Upper lobe of left lung (tissue), 4 donors: ENCODE measurements at regions not wholly inside any gene's neighbourhood (a gene's known extent, or its start where the extent isn't known, plus 50 kb on each side); places are given as distances from the start of the nearest gene placed in this dataset.

ENCODE experiments used
- CTCF ChIP-seq, 6 experiments: fragments of 450-650 bp in 4 of 6; fragments of 200-600 bp in 2 of 6; sonication (generic) in 2 of 6; IDR thresholded peaks; one replicate each; pipeline ENCODE4 v1.5.1; 2016 to 2019; ENCODE audit warnings: antibody characterized with exemption in 6 of 6
- EP300 ChIP-seq, 4 donors: sonication (generic); formaldehyde crosslinking; IDR thresholded peaks; one replicate each; pipeline ENCODE4 v1.5.1; 2017; ENCODE audit warnings: antibody characterized with exemption in 4 of 4, control low read depth in 2 of 4
- POLR2A ChIP-seq, 4 donors: fragments of 450-650 bp; IDR thresholded peaks; one replicate each; pipeline ENCODE4 v1.5.1; 2016 to 2017; ENCODE audit warnings: antibody characterized with exemption in 4 of 4, mild to moderate bottlenecking in 2 of 4
- POLR2AphosphoS5 ChIP-seq, 2 donors: sonication (generic); formaldehyde crosslinking; IDR thresholded peaks; one replicate each; pipeline ENCODE4 v1.5.1; 2017; ENCODE audit warnings: antibody characterized with exemption in 2 of 2

DNA sequence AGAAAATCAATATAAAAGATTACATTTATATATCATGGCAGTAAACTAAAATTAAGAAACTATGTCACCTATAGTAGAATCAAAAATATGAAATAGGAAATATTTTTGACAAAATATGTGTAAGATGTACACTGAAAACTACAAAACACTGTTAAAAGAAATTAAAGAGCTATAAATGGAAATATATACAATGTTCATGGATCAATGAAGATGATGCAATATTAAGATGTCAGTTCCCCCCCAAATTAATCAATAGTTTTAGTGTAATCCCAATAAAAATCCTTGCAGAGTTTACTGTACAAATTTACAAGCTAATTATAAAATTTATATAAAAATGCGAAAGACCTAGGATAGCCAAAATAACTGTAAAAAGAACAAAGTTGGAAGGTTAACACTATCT, 173.0 kb upstream of the ADRA1B start:
- TF ChIP-seq POLR2AphosphoS5 (IDR thresholded peaks at IDR 0.05) (no peak), POLR2A (IDR thresholded peaks at IDR 0.05) (no peak), CTCF (IDR thresholded peaks at IDR 0.05) (no peak), EP300 (IDR thresholded peaks at IDR 0.05) (no peak)
